ENCODE measurements at regions not wholly inside any gene's neighbourhood (a gene's known extent, or its start where the extent isn't known, plus 50 kb on each side); places are given as distances from the start of the nearest gene placed in this dataset.
"Not testable (repeated sequence)": the region's sequence is repeated elsewhere in the genome, so short reads cannot be mapped to it uniquely, and the experiment has no call there.

- not testable (repeated sequence) for DNase-seq (ENCODE audit: low read depth)
These were observed 449.3 kb upstream of the ATP11B start for GRCh38 chr3:182344026-182344425.

DNA sequence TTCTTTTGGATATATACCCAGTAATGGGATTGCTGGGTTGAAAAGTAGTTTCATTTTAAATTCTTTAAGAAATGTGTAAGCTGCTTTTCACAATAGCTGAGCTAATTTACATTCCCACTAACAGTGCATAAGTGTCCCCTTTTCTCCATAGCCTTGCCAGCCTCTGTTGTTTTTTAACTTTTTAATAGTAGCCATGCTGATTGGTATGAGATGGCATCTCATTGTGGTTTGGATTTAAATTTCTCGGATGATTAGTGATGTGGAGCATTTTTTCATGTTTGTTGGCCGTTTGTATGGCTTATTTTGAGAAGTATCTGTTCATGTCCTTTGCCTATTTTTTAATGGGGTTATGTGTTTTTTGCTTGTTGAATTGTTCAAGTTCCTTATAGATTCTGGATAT, 444.3 kb upstream of the ATP11B start:
- no peak for DNase-seq (ENCODE audit: low read depth)

DNA sequence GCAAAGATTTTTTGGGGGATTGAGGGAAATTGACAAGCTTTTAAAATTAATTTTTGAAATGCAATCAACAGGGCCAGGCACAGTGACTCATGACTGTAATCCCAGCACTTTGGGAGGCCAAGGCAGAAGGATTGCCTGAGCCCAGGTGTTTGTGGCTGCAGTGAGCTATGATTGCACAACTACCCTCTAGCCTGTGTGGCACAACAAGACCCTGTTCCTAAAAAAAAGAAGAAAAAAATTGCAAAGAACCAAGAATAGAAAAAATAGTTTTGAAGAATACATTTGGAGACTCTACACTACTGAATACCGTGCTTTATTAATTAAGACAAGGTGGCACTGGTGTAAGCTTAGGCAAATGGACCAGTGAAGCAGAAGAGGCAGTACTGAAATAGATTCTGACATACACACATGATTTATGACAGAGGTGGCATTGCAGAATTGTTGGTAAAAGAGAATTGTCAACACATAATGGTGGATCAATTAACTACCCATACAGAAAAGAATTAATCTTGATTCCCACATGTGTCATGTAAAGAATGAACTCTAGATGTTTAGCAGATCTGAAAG, 443.3 kb upstream of the ATP11B start:
- DNase-seq (ENCODE audit: low read depth) = no peak

- DNase-seq (ENCODE audit: low read depth) = no peak
These were observed 435.4 kb upstream of the ATP11B start for GRCh38 chr3:182357928-182358327.

DNA sequence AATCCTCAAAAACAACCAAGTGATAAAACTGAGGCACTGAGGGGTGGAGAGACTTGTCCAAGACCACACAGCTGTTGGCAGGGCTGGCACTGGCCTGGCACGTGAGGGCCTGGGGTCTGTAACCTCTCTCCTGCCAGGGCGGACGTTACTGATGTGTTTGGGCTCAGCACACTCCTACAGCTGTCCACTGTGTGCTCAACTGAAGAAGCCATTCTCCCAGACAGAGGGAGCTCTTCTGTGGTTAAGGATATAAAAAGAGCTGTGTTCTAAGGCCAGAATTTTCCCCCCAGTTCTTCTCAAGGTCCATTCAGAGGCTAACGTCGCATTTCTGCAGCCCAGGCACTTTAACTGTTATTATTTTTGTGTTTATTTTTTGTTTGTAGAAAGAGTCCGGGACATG, 429.0 kb upstream of the ATP11B start:
- DNase-seq (ENCODE audit: low read depth) = no peak

GRCh38 chr3:182364723-182365650, 428.3 kb upstream of the ATP11B start:
- DNase-seq (ENCODE audit: low read depth) = no peak

GRCh38 chr3:182366746-182367145, 426.6 kb upstream of the ATP11B start:
- DNase-seq (ENCODE audit: low read depth) = no peak

GRCh38 chr3:182369861-182370260, 423.4 kb upstream of the ATP11B start:
- DNase-seq (ENCODE audit: low read depth) = no peak

GRCh38 chr3:182370949-182371348, 422.4 kb upstream of the ATP11B start:
- DNase-seq (ENCODE audit: low read depth) = no peak

DNA sequence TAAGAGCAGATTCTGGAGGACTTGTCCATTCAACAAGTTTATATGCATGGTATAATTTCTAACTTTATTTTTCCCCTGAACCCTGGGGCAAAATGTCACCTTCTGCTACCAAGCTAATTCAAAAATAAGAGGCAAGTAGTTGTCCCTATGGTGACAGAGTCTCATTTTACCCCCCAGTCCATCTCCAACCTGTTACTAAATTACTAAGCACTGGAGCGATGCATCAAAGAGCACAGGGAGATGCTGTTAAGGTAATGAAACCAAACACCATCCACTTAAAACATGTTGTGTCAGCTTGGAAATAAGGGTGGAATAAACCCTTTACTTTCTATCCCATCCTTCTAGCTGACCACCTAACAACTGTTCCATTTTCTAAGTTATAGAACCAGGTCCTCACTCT, 417.4 kb upstream of the ATP11B start:
- DNase-seq (ENCODE audit: low read depth) = no peak

DNA sequence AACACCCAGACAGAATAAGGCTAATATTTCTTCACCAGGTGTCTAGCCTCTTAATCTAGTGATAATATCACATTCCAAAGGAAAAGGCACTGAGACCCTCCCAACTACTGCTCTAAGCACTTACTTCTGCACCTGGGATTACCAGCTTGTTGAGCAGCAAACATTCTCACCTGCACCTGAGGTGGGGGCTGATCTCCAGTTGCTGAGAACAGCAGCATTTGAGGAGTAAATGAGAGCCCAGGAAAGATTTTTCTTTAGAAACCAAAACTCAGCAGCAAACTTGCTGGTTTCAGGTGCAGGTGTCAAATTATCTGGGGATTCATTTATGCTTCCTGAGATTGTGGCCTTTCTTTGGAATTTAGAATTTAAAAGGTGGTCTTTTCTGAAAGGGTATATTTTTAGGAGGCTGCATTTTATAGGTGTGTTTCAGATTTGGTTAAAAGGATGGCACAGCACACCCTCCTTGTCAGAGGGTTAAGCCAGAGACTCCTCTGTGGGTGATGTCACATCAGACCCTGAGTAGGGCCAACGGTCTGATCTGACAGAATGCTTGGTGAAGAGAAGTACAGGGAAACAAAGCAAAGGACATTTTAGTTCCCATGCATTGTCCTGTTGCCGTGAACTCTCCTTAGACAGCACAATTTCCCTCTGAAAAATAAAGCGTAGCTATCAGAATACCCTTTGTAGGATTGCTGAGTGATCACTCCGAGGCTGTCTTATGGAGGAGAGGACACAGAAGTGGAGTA, 411.0 kb upstream of the ATP11B start:
- DNase-seq (ENCODE audit: low read depth) = no peak

- DNase-seq (ENCODE audit: low read depth) = no peak
These were observed 409.1 kb upstream of the ATP11B start for GRCh38 chr3:182384221-182384620.

GRCh38 chr3:182385356-182385755, 407.9 kb upstream of the ATP11B start:
- no peak for DNase-seq (ENCODE audit: low read depth)

GRCh38 chr3:182388506-182388905, 404.8 kb upstream of the ATP11B start:
- no peak for DNase-seq (ENCODE audit: low read depth)

GRCh38 chr3:182389071-182389815, 404.1 kb upstream of the ATP11B start:
- DNase-seq (ENCODE audit: low read depth) = no peak

DNA sequence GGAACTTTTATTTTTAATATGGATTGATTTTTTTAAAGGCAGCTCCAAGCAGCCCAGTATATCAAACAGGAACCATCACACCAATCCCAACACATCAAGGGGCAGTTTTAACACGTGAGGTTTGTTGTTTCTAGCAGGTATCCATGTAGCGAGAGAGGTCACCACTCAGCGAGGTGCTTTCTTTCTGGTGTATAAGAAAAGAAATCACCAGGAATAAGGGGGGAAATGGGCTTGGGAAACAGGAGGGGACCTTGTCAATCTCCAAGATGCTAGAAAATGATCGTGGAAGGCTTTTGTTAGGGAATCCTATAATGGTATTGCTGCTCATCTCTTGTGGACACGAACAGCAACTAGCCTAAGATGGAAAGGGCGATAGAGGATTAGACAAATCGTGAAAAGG, 402.9 kb upstream of the ATP11B start:
- no peak for DNase-seq (ENCODE audit: low read depth)

DNA sequence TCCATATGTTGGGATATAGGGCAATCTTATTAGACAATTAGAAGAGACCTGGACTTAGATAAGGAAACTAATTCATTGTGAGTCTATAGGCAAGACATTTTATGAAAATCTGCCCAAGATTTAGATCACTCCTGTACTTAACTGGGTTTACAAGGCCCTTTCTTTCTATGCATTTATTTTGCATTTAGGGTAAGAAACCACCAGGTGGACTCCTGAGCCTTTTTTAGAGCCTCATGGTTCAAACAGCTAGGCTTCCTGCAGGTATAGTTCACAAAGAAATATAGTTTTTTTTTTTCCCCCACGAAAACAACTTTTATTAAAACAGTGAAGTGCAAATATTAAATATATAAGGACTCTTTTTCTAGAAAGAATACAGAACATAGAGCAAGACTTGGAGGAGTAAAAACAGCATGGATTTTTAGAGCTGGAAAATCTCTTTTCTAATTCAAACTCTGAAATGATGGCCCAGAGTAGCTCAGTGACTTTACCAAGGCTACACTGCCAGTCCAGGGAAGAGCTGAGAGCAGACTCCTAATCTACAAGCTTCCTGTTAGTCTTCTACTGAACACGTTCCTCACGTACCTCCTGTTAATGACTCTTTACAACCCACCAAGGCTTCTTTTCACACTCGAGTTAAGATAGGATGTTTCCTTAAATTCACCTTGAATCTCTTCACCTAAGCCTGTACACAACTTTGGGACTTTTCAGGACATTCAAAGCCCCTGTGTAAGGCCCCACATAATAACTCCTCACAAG, 400.9 kb upstream of the ATP11B start:
- DNase-seq (ENCODE audit: low read depth) = no peak

- no peak for DNase-seq (ENCODE audit: low read depth)
These were observed 400.2 kb upstream of the ATP11B start for GRCh38 chr3:182393151-182393550.

GRCh38 chr3:182393830-182394367, 399.4 kb upstream of the ATP11B start:
- DNase-seq (ENCODE audit: low read depth) = no peak

DNA sequence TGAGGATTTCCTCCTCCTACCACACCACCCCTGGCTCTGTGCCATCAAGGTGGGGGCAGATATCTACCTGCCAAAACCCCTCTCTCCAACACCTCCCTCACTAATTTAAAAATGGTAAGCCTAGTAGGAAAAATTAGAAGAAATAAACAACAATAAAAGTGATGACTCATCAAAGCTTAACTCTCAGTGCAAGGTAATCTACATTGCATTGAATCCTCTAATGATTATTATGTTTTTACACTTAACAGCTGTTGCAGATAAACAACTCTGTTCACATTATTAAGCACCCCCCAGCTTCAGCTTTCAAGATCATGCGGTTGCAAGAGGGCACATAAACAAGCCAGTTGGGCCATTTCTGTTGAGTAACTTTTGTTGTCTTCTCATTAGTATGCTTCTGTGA, 396.1 kb upstream of the ATP11B start:
- DNase-seq (ENCODE audit: low read depth) = no peak

All from GM04504 (cell line).